GM20000 (cell line): ENCODE measurements at regions not wholly inside any gene's neighbourhood (a gene's known extent, or its start where the extent isn't known, plus 50 kb on each side); places are given as distances from the start of the nearest gene placed in this dataset.
"Not testable (repeated sequence)": the region's sequence is repeated elsewhere in the genome, so short reads cannot be mapped to it uniquely, and the experiment has no call there.

Experiments used
- DNase-seq: peaks from one replicate; pipeline ENCODE4 v3.0.0; 2012; ENCODE audit warnings: low spot score
- CTCF ChIP-seq: IDR thresholded peaks from 2 replicates; pipeline ENCODE4 v1.5.1; 2012; ENCODE audit warnings: mild to moderate bottlenecking, control low read depth; ENCODE audit errors: extremely low read depth, missing control alignments

- no peak for DNase-seq
- TF ChIP-seq CTCF: no peak
Observed at GRCh38 chr5:82591021-82591515, 312.9 kb upstream of the RPS23 start.

GRCh38 chr5:82590112-82590511 lies 312.0 kb upstream of the RPS23 start:
- no peak for TF ChIP-seq CTCF
- no peak for DNase-seq

- TF ChIP-seq CTCF: no peak
- DNase-seq: no peak
Observed at GRCh38 chr5:82586661-82587310, 308.6 kb upstream of the RPS23 start.

- no peak for DNase-seq
- TF ChIP-seq CTCF: no peak
Observed at GRCh38 chr5:82586181-82586580, 308.0 kb upstream of the RPS23 start.

GRCh38 chr5:82584631-82585030 lies 306.5 kb upstream of the RPS23 start:
- DNase-seq: no peak
- TF ChIP-seq CTCF: no peak

- DNase-seq: not testable (repeated sequence)
Observed at GRCh38 chr5:82583331-82583730, 305.2 kb upstream of the RPS23 start.

GRCh38 chr5:82564963-82565362 lies 286.8 kb upstream of the RPS23 start:
- TF ChIP-seq CTCF: no peak
- DNase-seq: no peak

- no peak for TF ChIP-seq CTCF
- DNase-seq: no peak
Observed at GRCh38 chr5:82563745-82564144, 285.6 kb upstream of the RPS23 start.
